Mesenchymal stem cell (in vitro differentiated cells and primary cell): ENCODE measurements at regions not wholly inside any gene's neighbourhood (a gene's known extent, or its start where the extent isn't known, plus 50 kb on each side); places are given as distances from the start of the nearest gene placed in this dataset.

Source experiments
- DNase-seq: peaks from one replicate; pipeline ENCODE4 v3.0.0-alpha.2; 2013
- H2AFZ ChIP-seq: one replicate; pipeline ENCODE4 v1.6.1; 2013; ENCODE audit warnings: low read depth, mild to moderate bottlenecking, control low read depth, inconsistent platforms, low read length, moderate library complexity
- H2AK5ac ChIP-seq: 2 replicates; pipeline ENCODE4 v1.6.1; 2013; ENCODE audit warnings: low read length, moderate library complexity, mild to moderate bottlenecking, inconsistent platforms; ENCODE audit not compliant: severe bottlenecking
- H2BK120ac ChIP-seq: one replicate; pipeline ENCODE4 v1.6.1; 2013; ENCODE audit warnings: low read depth, mild to moderate bottlenecking, inconsistent platforms, low read length, moderate library complexity
- H2BK12ac ChIP-seq, 2 experiments: one replicate each; pipeline ENCODE4 v1.6.1; 2013; ENCODE audit warnings: inconsistent platforms in 2 of 2, low read length in 2 of 2, mild to moderate bottlenecking in 2 of 2, moderate library complexity in 2 of 2, control low read depth in 1 of 2
- H2BK15ac ChIP-seq: one replicate; pipeline ENCODE4 v1.6.1; 2013; ENCODE audit warnings: mild to moderate bottlenecking, low read depth, inconsistent platforms; ENCODE audit not compliant: poor library complexity, severe bottlenecking
- H2BK5ac ChIP-seq: 2 replicates; pipeline ENCODE4 v1.6.1; 2013; ENCODE audit warnings: low read depth, mild to moderate bottlenecking, low read length, control low read depth, inconsistent platforms; ENCODE audit not compliant: poor library complexity, severe bottlenecking
- H3K14ac ChIP-seq, 2 experiments: one replicate each; pipeline ENCODE4 v1.6.1; 2013; ENCODE audit warnings: inconsistent platforms in 2 of 2, low read length in 2 of 2, control low read depth in 1 of 2, mild to moderate bottlenecking in 1 of 2, moderate library complexity in 1 of 2
- H3K18ac ChIP-seq, 2 experiments: one replicate each; pipeline ENCODE4 v1.6.1; 2013; ENCODE audit warnings: inconsistent platforms in 2 of 2, low read length in 2 of 2, control low read depth in 1 of 2, low read depth in 1 of 2, mild to moderate bottlenecking in 1 of 2
- H3K23ac ChIP-seq, 2 experiments: one replicate each; pipeline ENCODE4 v1.6.1; 2013; ENCODE audit warnings: inconsistent platforms in 2 of 2, low read length in 2 of 2, mild to moderate bottlenecking in 2 of 2, moderate library complexity in 2 of 2, control low read depth in 1 of 2
- H3K27ac ChIP-seq: 2 replicates; pipeline ENCODE4 v1.5.1; 2013; ENCODE audit warnings: mild to moderate bottlenecking, moderate library complexity, low read length, control low read depth, inconsistent platforms; ENCODE audit not compliant: poor library complexity, severe bottlenecking
- H3K27me3 ChIP-seq, 2 experiments: 2 replicates each; pipeline versions ENCODE4 v1.6.1 to v1.7.0; 2013; ENCODE audit warnings: low read length in 2 of 2, mild to moderate bottlenecking in 2 of 2, moderate library complexity in 2 of 2, control low read depth in 1 of 2, inconsistent platforms in 1 of 2; ENCODE audit not compliant: control insufficient read depth in 1 of 2, insufficient read depth in 1 of 2
- H3K36me3 ChIP-seq, 2 experiments: 2 replicates each; pipeline versions ENCODE4 v1.6.1 to v1.7.0; 2013; ENCODE audit warnings: low read length in 2 of 2, control low read depth in 1 of 2, inconsistent platforms in 1 of 2, low read depth in 1 of 2, mild to moderate bottlenecking in 1 of 2; ENCODE audit not compliant: insufficient read depth in 2 of 2, control insufficient read depth in 1 of 2
- H3K4ac ChIP-seq, 2 experiments: one replicate each; pipeline ENCODE4 v1.6.1; 2013; ENCODE audit warnings: inconsistent platforms in 2 of 2, low read length in 2 of 2, mild to moderate bottlenecking in 2 of 2, moderate library complexity in 2 of 2, control low read depth in 1 of 2, low read depth in 1 of 2
- H3K4me1 ChIP-seq: 2 replicates; pipeline ENCODE4 v1.6.1; 2013; ENCODE audit warnings: low read depth, low read length, control low read depth; ENCODE audit not compliant: control insufficient read depth, insufficient read depth
- H3K4me2 ChIP-seq: 2 replicates; pipeline ENCODE4 v1.6.1; 2013; ENCODE audit warnings: low read length, mild to moderate bottlenecking, inconsistent platforms; ENCODE audit not compliant: poor library complexity, severe bottlenecking
- H3K4me3 ChIP-seq, 2 experiments: 2 replicates each; pipeline versions ENCODE4 v1.5.1 to v1.7.0; 2013; ENCODE audit warnings: low read length in 2 of 2, mild to moderate bottlenecking in 2 of 2, control low read depth in 1 of 2, low read depth in 1 of 2; ENCODE audit not compliant: insufficient read depth in 1 of 2
- H3K79me1 ChIP-seq: replicated peaks from 2 replicates; pipeline ENCODE4 v1.6.1; 2013; ENCODE audit warnings: mild to moderate bottlenecking, control low read depth, low read length, inconsistent platforms; ENCODE audit not compliant: poor library complexity, severe bottlenecking
- H3K9ac ChIP-seq: 2 replicates; pipeline ENCODE4 v1.7.0; 2013; ENCODE audit warnings: mild to moderate bottlenecking, low read length, moderate library complexity
- H3K9me3 ChIP-seq: 2 replicates; pipeline ENCODE4 v1.7.0; 2013; ENCODE audit warnings: mild to moderate bottlenecking, low read length; ENCODE audit not compliant: control insufficient read depth
- H4K8ac ChIP-seq: one replicate; pipeline ENCODE4 v1.6.1; 2013; ENCODE audit warnings: inconsistent platforms, mild to moderate bottlenecking, low read length, moderate library complexity
- H4K91ac ChIP-seq: one replicate; pipeline ENCODE4 v1.6.1; 2013; ENCODE audit warnings: mild to moderate bottlenecking, low read length, inconsistent platforms

GRCh38 chr9:111728143-111728542 is 66.6 kb downstream of the SHOC1 start:
- Histone ChIP-seq H3K23ac (no peak overlapping the region), H2AFZ (no peak overlapping the region), H3K79me1 (no peaks in the 10 kb centered on the region), H3K4ac (no peak overlapping the region), H3K9me3 (peaks cover 17% of the 10 kb centered on the region), H3K4me2 (no peak overlapping the region), H3K4me3 (no peak overlapping the region), H2BK15ac (no peak overlapping the region), H3K9ac (no peak overlapping the region), H4K8ac (no peak overlapping the region), H3K27ac (no peak overlapping the region), H2BK12ac (no peak overlapping the region), H4K91ac (no peak overlapping the region), H3K27me3 (no peaks in the 10 kb centered on the region), H3K18ac (no peak overlapping the region), H2BK120ac (no peak overlapping the region), H2AK5ac (no peak overlapping the region), H2BK5ac (no peak overlapping the region), H3K14ac (no peak overlapping the region), H3K36me3 (no peaks in the 10 kb centered on the region), H3K4me1 (peaks cover 3% of the 10 kb centered on the region)
- DNase-seq = no peak

- Histone ChIP-seq H3K23ac (no peak overlapping the region), H3K9ac (no peak overlapping the region), H3K36me3 (no peaks in the 10 kb centered on the region), H2BK120ac (no peak overlapping the region), H3K4me1 (peaks cover 3% of the 10 kb centered on the region), H4K91ac (no peak overlapping the region), H3K27me3 (no peaks in the 10 kb centered on the region), H3K9me3 (peaks cover 17% of the 10 kb centered on the region), H3K14ac (no peak overlapping the region), H3K4me3 (no peak overlapping the region), H4K8ac (no peak overlapping the region), H2BK12ac (no peak overlapping the region), H2BK15ac (no peak overlapping the region), H3K4me2 (no peak overlapping the region), H3K27ac (no peak overlapping the region), H3K79me1 (no peaks in the 10 kb centered on the region), H3K18ac (no peak overlapping the region), H2BK5ac (no peak overlapping the region), H2AK5ac (no peak overlapping the region), H2AFZ (no peak overlapping the region), H3K4ac (no peak overlapping the region)
- no peak for DNase-seq
Measured at GRCh38 chr9:111726949-111727348, 65.5 kb downstream of the GNG10 start.

GRCh38 chr9:111720174-111720573 is 58.8 kb downstream of the GNG10 start:
- Histone ChIP-seq H3K9ac (no peak overlapping the region), H3K4me2 (no peak overlapping the region), H2BK15ac (no peak overlapping the region), H3K36me3 (no peaks in the 10 kb centered on the region), H3K4me1 (no peaks in the 10 kb centered on the region), H3K4ac (no peak overlapping the region), H3K27ac (no peak overlapping the region), H3K4me3 (no peak overlapping the region), H2BK12ac (no peak overlapping the region), H3K23ac (no peak overlapping the region), H4K8ac (no peak overlapping the region), H2BK5ac (no peak overlapping the region), H3K9me3 (no peaks in the 10 kb centered on the region), H4K91ac (no peak overlapping the region), H3K79me1 (no peaks in the 10 kb centered on the region), H2BK120ac (no peak overlapping the region), H3K14ac (no peak overlapping the region), H2AK5ac (no peak overlapping the region), H2AFZ (no peak overlapping the region), H3K27me3 (no peaks in the 10 kb centered on the region), H3K18ac (no peak overlapping the region)
- no peak for DNase-seq
